BE2C (cell line): ENCODE measurements at regions not wholly inside any gene's neighbourhood (a gene's known extent, or its start where the extent isn't known, plus 50 kb on each side); places are given as distances from the start of the nearest gene placed in this dataset.
"Not testable (repeated sequence)": the region's sequence is repeated elsewhere in the genome, so short reads cannot be mapped to it uniquely, and the experiment has no call there.

Experiments used
- DNase-seq: peaks from one replicate; pipeline ENCODE4 v3.0.0-alpha.2; 2020
- H3K27me3 ChIP-seq: fragments of 250-450 bp; sonication (Bioruptor Pico); 2 replicates; pipeline ENCODE4 v1.5.1; 2020; ENCODE audit warnings: mild to moderate bottlenecking
- H3K36me3 ChIP-seq: fragments of 250-450 bp; sonication (Bioruptor Pico); 2 replicates; pipeline ENCODE4 v1.5.1; 2020; ENCODE audit warnings: mild to moderate bottlenecking
- H3K4me1 ChIP-seq: fragments of 250-450 bp; sonication (Bioruptor Pico); 2 replicates; pipeline ENCODE4 v1.5.1; 2020
- H3K4me3 ChIP-seq: 2 replicates; pipeline ENCODE4 v1.5.1; 2011; ENCODE audit warnings: low read depth, low read length
- H3K9me3 ChIP-seq: fragments of 250-450 bp; sonication (Bioruptor Pico); 2 replicates; pipeline ENCODE4 v1.5.1; 2020
- TF ChIP-seq, protein P1 (sequence below): IDR thresholded peaks from 2 replicates; pipeline ENCODE4 v1.5.1; 2012; ENCODE audit warnings: mild to moderate bottlenecking, low read depth, low read length

- no peak for DNase-seq
- no peak overlapping the region for H3K4me3 ChIP-seq
- peaks cover 18% of the 10 kb centered on the region for H3K4me1 ChIP-seq
- H3K27me3 ChIP-seq: no peaks in the 10 kb centered on the region
- TF ChIP-seq, protein P1, sequence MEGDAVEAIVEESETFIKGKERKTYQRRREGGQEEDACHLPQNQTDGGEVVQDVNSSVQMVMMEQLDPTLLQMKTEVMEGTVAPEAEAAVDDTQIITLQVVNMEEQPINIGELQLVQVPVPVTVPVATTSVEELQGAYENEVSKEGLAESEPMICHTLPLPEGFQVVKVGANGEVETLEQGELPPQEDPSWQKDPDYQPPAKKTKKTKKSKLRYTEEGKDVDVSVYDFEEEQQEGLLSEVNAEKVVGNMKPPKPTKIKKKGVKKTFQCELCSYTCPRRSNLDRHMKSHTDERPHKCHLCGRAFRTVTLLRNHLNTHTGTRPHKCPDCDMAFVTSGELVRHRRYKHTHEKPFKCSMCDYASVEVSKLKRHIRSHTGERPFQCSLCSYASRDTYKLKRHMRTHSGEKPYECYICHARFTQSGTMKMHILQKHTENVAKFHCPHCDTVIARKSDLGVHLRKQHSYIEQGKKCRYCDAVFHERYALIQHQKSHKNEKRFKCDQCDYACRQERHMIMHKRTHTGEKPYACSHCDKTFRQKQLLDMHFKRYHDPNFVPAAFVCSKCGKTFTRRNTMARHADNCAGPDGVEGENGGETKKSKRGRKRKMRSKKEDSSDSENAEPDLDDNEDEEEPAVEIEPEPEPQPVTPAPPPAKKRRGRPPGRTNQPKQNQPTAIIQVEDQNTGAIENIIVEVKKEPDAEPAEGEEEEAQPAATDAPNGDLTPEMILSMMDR: no peak
- no peaks in the 10 kb centered on the region for H3K9me3 ChIP-seq
- no peaks in the 10 kb centered on the region for H3K36me3 ChIP-seq
Measured at GRCh38 chr9:17075146-17075757, 59.6 kb upstream of the CNTLN start.

DNA sequence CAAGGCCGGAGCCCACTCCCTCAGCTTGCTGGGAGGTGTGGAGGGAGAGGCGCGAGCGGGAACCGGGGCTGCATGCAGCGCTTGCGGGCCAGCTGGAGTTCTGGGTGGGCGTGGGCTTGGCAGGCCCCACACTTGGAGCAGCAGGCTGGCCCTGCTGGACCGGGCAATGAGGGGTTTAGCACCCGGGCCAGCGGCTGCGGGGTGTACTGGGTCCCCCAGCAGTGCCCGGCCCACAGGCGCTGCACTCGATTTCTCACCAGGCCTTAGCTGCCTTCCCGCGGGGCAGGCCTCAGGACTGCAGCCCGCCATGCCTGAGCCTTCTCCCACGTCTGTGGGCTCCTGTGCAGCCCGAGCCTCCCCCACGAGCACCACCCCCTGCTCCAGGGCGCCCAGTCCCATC, 62.3 kb upstream of the CNTLN start:
- DNase-seq, H3K27me3 ChIP-seq, H3K9me3 ChIP-seq, H3K36me3 ChIP-seq, H3K4me3 ChIP-seq: not testable (repeated sequence)
- H3K4me1 ChIP-seq: peaks cover 18% of the 10 kb centered on the region

GRCh38 chr9:17068671-17069070, 66.2 kb upstream of the CNTLN start:
- Histone ChIP-seq H3K4me3 (no peak overlapping the region), H3K4me1 (peaks cover 18% of the 10 kb centered on the region), H3K27me3 (no peaks in the 10 kb centered on the region), H3K9me3 (no peaks in the 10 kb centered on the region), H3K36me3 (no peaks in the 10 kb centered on the region)
- DNase-seq: no peak
- TF ChIP-seq, protein P1: no peak

- H3K9me3 ChIP-seq: no peaks in the 10 kb centered on the region
- H3K4me3 ChIP-seq: no peak overlapping the region
- peak; percentile 93 for DNase-seq
- H3K36me3 ChIP-seq: no peaks in the 10 kb centered on the region
- H3K27me3 ChIP-seq: no peaks in the 10 kb centered on the region
- peaks cover 21% of the 10 kb centered on the region for H3K4me1 ChIP-seq
- TF ChIP-seq, protein P1: no peak
Measured at GRCh38 chr9:17065062-17065461, 69.8 kb upstream of the CNTLN start.

DNA sequence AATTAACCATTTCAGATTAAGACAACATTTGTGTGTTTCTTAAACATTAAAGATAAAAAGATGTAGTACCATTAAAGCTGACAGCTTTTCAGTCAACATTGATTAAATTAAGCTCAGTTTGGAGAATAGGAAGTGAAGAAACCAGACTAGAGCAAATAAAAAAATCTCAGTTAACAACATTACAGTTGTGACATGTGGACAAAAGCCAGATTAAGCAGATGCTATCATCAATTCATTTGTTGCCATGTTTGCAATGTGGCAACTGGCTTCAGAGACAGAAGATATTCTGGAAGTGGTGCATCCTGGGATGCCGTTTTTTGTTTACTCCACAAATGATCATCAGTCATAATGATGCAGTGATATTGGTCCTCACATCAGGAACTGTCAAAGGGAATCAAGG, 70.3 kb upstream of the CNTLN start:
- Histone ChIP-seq H3K4me3 (no peak overlapping the region), H3K36me3 (no peaks in the 10 kb centered on the region), H3K27me3 (no peaks in the 10 kb centered on the region), H3K9me3 (no peaks in the 10 kb centered on the region), H3K4me1 (peaks cover 21% of the 10 kb centered on the region)
- TF ChIP-seq, protein P1: no peak
- peak; percentile 77 for DNase-seq

DNA sequence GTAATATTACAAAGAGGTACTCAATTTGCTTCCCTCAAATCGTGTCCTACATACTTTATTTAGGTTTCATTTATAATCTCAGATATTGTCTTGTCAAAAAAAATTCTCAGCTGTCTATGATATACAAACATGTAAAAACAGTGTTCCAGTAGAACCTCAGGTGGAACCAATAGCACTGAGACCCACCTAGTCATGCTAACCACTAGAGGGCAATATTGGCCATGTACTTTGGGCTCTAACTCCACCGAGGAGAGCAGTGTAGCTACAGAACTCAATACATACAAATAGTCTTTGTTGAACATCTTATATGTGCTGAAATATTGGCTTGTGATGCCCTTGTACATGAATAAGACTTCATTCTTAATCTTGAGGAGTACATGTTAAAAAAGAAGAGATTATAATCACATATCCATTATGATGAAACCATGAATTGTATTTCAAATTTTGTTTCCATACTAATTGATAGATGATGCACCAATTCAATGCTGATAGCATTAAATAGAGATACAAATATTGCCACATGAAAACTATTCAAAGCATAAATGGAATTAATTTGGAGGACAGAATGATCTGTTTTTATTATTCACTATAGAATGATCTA, 71.2 kb upstream of the CNTLN start:
- H3K27me3 ChIP-seq: no peaks in the 10 kb centered on the region
- H3K4me3 ChIP-seq: no peak overlapping the region
- DNase-seq: peak; percentile 59
- peaks cover 21% of the 10 kb centered on the region for H3K4me1 ChIP-seq
- H3K9me3 ChIP-seq: no peaks in the 10 kb centered on the region
- TF ChIP-seq, protein P1: peak; percentile 95
- no peaks in the 10 kb centered on the region for H3K36me3 ChIP-seq
